Fibroblast of mammary gland (primary cell): ENCODE measurements at regions not wholly inside any gene's neighbourhood (a gene's known extent, or its start where the extent isn't known, plus 50 kb on each side); places are given as distances from the start of the nearest gene placed in this dataset.
A peak's percentile ranks its signal among the peaks of the same experiment; 100 is the strongest.

ENCODE experiments used
- DNase-seq: peaks from one replicate; pipeline ENCODE4 v3.0.0-alpha.2; 2010; ENCODE audit warnings: low read depth
- H3K4me3 ChIP-seq: 2 replicates; pipeline ENCODE4 v1.5.1; 2011; ENCODE audit warnings: low read depth, mild to moderate bottlenecking, low read length, moderate library complexity; ENCODE audit not compliant: control insufficient read depth
- TF ChIP-seq, protein P1 (sequence below): conservative IDR thresholded peaks from 2 replicates; pipeline ENCODE4 v1.5.1; 2011; ENCODE audit warnings: low read depth, low read length, inconsistent platforms; ENCODE audit not compliant: control insufficient read depth, insufficient read depth

DNA sequence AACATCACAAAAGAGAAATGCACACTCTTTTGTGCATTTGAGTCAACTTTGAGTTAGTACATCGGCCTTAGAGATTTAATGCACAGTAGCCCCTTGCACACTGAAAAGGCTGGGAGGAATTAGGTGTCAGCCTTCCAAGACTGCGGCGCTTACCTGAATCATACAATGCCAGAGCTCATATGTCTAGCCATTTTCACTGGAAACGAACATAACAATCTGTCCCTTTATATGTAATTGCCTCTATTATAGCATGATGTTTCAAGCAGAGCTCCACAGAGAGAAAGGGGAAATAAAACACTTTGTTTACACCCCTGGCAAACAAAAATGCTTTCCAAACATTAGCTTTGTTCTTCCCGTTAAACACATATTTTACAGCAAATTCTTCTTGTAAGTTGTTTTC lies 315.7 kb upstream of the SLCO3A1 start:
- H3K4me3 ChIP-seq = no peak overlapping the region
- TF ChIP-seq, protein P1, sequence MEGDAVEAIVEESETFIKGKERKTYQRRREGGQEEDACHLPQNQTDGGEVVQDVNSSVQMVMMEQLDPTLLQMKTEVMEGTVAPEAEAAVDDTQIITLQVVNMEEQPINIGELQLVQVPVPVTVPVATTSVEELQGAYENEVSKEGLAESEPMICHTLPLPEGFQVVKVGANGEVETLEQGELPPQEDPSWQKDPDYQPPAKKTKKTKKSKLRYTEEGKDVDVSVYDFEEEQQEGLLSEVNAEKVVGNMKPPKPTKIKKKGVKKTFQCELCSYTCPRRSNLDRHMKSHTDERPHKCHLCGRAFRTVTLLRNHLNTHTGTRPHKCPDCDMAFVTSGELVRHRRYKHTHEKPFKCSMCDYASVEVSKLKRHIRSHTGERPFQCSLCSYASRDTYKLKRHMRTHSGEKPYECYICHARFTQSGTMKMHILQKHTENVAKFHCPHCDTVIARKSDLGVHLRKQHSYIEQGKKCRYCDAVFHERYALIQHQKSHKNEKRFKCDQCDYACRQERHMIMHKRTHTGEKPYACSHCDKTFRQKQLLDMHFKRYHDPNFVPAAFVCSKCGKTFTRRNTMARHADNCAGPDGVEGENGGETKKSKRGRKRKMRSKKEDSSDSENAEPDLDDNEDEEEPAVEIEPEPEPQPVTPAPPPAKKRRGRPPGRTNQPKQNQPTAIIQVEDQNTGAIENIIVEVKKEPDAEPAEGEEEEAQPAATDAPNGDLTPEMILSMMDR = no peak

DNA sequence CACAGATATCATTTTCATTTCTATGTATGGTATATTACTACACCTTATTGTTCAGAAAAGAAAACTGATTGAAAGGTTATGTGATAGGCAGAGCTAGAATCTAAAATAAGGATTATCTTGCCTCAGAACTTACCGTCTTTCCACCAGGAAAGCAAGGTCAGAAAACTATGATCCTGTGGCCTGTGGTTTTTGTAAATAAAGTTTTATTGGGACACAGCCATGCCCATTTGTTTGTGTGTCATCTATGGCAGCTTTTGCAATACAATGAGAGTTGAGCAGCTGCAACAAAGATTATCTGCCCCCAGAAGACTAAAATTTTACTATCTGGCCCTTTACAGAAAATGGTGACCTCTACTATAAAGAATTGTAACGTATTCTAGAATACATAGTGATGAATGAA lies 314.7 kb upstream of the SLCO3A1 start:
- DNase-seq = no peak
- TF ChIP-seq, protein P1 = no peak
- no peak overlapping the region for H3K4me3 ChIP-seq

More for the DNA sequence above, 315.7 kb upstream of the SLCO3A1 start:
- no peak for DNase-seq

DNA sequence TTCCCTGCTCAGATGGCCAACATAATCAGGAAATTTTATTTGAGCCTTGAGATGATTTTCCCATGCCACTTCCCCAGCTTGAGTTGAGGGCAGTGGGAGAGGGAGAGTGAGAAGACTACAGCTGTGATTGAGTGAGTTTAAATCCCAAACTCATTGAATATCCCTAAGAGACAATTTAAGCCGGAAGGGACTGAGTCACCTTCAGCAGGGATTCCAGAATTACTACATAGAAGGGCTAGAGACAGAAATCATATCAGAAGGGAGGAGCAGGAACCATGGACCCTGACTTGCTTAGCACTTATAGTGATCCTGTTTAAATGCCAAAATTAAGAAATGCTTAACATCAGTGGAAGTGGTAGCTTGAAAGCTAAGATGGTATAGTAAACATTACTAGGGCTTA lies 312.2 kb upstream of the SLCO3A1 start:
- no peak overlapping the region for H3K4me3 ChIP-seq
- DNase-seq = peak; percentile 29
- TF ChIP-seq, protein P1 = no peak

DNA sequence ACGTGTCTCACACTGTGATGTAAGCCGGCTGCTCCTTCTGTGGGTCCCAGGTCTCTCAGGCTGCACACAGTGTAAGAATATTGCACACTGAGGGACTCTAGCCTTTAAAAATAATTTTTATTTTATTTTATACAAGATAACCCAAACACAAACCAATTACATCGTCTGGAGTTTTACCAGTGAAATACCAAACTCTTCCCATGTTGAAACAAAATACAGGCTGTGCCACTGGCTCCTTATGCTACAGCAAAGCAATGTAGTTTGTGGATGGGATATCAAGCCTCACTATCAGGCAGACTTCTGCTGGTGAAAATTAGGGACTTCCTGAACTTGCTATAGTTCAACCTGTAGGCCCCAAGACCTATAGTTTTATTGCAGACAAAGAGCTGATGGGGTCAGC lies 311.3 kb upstream of the SLCO3A1 start:
- no peak overlapping the region for H3K4me3 ChIP-seq
- TF ChIP-seq, protein P1 = no peak
- DNase-seq = no peak

DNA sequence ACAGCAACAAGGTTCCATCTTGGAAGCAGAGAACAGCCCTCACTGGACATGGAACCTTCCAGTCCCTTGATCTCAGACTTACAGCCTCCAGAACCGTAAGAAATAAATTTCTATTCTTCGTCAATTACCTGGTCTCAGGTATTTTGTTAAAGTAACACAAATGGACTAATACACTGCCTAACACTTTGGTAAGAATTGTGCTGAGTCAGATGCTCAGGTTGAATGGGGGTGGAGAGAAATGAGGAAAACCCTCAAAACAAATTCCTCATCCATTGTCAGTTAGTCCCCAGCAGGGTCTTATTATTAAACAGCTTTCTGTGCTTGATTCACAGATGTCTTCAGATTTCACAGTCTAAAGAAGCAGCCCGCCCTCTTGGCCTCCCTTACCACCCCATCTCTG lies 306.2 kb upstream of the SLCO3A1 start:
- H3K4me3 ChIP-seq = no peak overlapping the region
- TF ChIP-seq, protein P1 = no peak
- DNase-seq = no peak

DNA sequence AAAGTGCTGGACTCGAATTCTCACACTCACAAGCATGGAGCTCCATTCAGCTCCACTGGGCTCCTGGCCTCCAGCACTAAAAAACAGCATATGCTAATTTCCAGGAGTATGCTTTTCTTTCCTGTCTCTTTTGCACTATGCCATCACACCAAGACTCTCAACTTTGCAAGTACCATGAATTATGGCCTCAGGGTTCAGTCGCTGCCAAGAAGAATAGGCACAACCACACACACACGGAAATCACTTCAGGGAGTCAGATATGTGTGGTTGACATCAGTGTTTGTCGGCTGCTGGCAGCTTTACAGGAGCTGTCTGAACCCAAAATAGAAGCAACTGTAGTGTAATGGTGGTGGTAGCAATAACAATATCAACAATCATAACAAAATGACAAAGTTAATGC lies 305.0 kb upstream of the SLCO3A1 start:
- TF ChIP-seq, protein P1 = no peak
- no peak for DNase-seq
- no peak overlapping the region for H3K4me3 ChIP-seq

DNA sequence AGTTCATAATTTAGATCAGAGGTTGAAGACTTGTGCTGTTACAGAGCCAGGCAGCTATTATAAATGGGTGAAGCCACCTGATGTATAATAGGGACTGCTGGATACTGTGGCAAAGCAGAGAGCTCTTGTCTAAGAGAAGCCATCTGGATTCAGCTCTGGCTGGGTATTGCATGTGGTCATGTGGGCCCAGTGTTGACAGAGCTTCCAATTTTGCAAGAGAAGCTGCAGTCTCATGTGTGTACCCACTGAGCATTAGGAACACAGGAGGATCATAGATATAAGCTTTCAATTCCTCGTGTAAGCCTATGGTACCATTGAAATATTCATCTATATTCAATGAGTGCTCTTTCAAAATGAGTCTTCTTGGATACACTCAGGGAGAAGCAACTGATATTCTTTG lies 303.9 kb upstream of the SLCO3A1 start:
- no peak overlapping the region for H3K4me3 ChIP-seq
- DNase-seq = no peak
- TF ChIP-seq, protein P1 = no peak
